ENCODE measurements at regions not wholly inside any gene's neighbourhood (a gene's known extent, or its start where the extent isn't known, plus 50 kb on each side); places are given as distances from the start of the nearest gene placed in this dataset.
A peak's percentile ranks its signal among the peaks of the same experiment; 100 is the strongest.

DNA sequence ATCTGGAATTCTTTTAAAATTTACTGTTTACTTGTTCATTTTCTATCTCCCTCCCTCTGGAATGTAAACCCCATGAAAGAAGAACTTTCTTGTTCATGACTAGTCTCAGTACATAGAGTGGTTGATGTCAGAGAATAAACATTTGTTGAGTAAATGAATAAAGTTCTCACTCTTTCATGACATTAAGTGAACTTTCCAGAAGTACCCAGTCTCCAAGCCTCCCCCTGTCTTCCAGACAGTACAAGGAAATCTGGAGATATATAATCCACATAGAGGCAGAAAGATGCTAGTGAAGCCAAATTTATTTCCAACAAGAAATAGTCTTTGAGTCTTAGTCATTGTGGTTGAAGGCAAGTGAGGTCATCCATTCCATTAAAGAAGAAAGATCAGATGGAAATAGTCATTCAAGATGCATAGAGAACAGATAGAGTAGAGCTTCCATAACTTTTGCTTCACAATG lies 71.5 kb upstream of the GALNT15 start:
- no peak overlapping the region for H3K4me3 ChIP-seq (ENCODE audit: low read depth, low read length)
- DNase-seq (ENCODE audit: low read depth): peak; percentile 96
- TF ChIP-seq, protein P1, sequence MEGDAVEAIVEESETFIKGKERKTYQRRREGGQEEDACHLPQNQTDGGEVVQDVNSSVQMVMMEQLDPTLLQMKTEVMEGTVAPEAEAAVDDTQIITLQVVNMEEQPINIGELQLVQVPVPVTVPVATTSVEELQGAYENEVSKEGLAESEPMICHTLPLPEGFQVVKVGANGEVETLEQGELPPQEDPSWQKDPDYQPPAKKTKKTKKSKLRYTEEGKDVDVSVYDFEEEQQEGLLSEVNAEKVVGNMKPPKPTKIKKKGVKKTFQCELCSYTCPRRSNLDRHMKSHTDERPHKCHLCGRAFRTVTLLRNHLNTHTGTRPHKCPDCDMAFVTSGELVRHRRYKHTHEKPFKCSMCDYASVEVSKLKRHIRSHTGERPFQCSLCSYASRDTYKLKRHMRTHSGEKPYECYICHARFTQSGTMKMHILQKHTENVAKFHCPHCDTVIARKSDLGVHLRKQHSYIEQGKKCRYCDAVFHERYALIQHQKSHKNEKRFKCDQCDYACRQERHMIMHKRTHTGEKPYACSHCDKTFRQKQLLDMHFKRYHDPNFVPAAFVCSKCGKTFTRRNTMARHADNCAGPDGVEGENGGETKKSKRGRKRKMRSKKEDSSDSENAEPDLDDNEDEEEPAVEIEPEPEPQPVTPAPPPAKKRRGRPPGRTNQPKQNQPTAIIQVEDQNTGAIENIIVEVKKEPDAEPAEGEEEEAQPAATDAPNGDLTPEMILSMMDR (IDR thresholded peaks at IDR 0.05; ENCODE audit: insufficient read depth, low read depth, low read length): peak; percentile 22

DNA sequence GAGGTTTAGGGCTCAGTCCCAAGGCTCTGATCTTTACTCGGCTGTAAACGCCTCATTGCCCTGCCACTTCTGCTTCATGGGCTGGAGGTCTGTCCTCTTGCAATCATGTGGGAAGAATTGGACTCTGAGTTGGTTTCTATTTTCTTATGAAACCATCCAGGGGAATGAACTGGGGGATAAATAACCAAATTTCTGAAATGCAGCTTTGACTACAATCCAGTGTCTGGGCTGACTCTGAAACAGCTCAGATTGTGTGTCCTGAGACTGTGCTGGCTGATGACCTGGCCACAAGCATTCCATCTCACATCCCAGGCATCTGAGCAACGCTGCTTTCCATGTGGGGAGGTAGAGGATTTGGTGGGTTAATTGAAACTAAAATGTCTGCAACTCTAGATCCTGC lies 71.0 kb upstream of the GALNT15 start:
- peak; percentile 73 for DNase-seq (ENCODE audit: low read depth)
- H3K4me3 ChIP-seq (ENCODE audit: low read depth, low read length): no peak overlapping the region
- TF ChIP-seq, protein P1 (IDR thresholded peaks at IDR 0.05; ENCODE audit: insufficient read depth, low read depth, low read length): no peak

DNA sequence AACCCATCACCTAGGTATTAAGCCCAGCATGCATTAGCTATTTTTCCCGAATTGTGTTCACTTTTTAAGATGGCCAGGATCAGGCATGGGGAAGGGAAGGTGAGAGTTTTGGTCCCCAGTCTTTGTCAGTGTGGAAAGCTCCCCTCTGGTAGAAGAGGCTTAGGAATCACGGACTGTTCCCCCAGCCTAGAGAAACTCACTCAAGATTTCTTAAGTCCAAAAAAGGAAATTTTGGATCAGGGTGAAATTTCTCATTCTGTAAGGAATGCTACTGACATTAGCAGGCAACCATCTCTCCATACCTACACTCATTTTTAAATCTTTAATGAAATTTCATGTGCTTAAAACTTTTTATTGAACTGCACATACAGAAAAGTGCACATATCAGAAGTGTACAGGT lies 70.3 kb upstream of the GALNT15 start:
- no peak overlapping the region for H3K4me3 ChIP-seq (ENCODE audit: low read depth, low read length)
- TF ChIP-seq, protein P1 (IDR thresholded peaks at IDR 0.05; ENCODE audit: insufficient read depth, low read depth, low read length): no peak
- no peak for DNase-seq (ENCODE audit: low read depth)

DNA sequence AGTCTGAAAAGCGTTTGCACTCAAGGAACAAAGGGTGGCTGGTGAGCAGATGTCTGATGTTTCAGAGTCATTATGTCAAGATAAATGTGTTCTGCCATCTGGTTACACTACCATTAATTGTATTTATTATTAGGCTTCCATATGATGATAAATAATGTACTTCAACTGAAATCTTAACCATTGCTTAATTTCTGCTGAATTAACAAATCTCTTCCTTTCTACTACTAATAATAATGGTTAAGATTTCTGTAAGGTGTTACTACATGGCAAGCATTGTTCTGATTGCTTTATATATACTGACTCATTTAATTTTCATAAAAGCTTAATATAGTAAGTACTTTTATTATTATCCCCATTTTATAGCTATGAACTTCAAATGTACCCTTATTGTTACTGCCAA lies 68.4 kb upstream of the GALNT15 start:
- H3K4me3 ChIP-seq (ENCODE audit: low read depth, low read length): no peak overlapping the region
- no peak for DNase-seq (ENCODE audit: low read depth)
- TF ChIP-seq, protein P1 (IDR thresholded peaks at IDR 0.05; ENCODE audit: insufficient read depth, low read depth, low read length): no peak

DNA sequence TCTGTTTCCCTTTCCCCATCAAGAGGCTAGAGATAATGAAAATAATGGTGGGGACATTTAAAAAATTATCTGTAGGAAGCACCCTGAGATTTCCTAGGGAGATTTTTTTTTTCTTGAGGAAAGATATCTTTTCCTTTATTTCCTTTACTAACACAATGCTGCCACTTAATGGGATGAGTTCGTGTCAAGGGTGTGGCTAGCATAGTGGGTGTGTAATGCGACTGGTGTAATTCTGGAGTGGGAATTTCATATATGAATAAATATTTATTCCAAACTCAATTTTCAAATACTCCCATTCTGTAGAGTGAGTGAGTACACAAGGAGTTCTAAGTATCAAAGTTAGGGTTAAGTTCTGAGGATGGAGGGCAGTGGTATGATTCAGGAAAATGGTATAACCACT lies 66.1 kb upstream of the GALNT15 start:
- no peak for DNase-seq (ENCODE audit: low read depth)
- TF ChIP-seq, protein P1 (IDR thresholded peaks at IDR 0.05; ENCODE audit: insufficient read depth, low read depth, low read length): no peak
- H3K4me3 ChIP-seq (ENCODE audit: low read depth, low read length): no peak overlapping the region

DNA sequence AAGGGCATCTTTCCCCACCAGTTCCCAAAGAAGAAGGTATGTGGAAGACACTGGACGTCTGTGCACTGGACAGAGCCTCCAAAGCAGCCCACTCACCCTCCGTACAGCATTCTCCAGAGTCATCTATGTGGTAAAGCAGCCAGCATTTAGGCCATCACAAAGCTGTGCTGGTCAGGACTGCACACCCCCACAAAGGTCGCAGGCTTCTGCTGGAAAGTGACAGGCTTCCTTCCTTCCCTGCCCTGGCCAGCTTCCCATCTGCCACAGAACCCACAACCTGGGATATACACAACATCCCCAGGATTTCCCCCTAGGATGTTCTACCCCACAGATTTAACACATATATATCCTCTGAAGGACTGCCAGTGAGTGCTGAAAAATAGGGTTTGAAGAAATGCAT lies 64.6 kb upstream of the GALNT15 start:
- H3K4me3 ChIP-seq (ENCODE audit: low read depth, low read length): no peak overlapping the region
- DNase-seq (ENCODE audit: low read depth): no peak
- TF ChIP-seq, protein P1 (IDR thresholded peaks at IDR 0.05; ENCODE audit: insufficient read depth, low read depth, low read length): no peak

DNA sequence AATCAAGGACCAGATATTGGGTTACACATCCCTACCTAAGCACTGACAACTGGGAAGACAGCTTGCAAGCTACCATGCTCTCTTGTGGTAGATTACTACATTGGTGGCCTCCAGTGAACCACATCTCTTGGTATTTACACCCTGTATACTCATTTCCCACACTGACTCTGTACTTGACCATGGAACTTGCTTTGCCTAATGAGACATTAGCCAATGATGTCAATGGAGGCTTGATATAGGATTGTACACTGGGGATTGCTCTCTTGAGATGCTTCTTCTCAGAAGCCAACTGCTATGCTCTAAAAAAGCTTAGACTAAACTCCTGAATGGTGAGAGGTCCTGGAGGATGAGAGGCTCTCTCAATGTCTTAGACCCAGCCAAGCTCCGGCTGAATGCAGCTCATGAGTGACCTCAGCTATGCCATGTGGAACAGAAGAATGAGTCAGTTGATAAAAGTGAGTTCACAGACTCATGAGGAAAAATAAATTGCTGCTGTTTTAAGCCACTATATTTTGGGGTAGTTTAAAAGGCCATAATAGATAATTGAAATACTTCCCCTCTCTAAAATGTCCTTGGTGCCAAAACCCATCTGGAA lies 61.5 kb upstream of the GALNT15 start:
- H3K4me3 ChIP-seq (ENCODE audit: low read depth, low read length): no peak overlapping the region
- TF ChIP-seq, protein P1 (IDR thresholded peaks at IDR 0.05; ENCODE audit: insufficient read depth, low read depth, low read length): no peak
- no peak for DNase-seq (ENCODE audit: low read depth)

All from fibroblast of villous mesenchyme (primary cell).